PC-3 (cell line): ENCODE measurements at regions not wholly inside any gene's neighbourhood (a gene's known extent, or its start where the extent isn't known, plus 50 kb on each side); places are given as distances from the start of the nearest gene placed in this dataset.

Experiments used
- ATAC-seq: fragments of 200-7000 bp; cut with Tn5 transposase; 2 replicates; pipeline ENCODE4 v1.9.1; 2020; ENCODE audit warnings: mild to moderate bottlenecking, moderate library complexity
- BruUV-seq: library from RNA; stranded (reverse); fragments of 400-500 nt; replicated peaks from 2 replicates; lab custom pipeline; 2021; lab: Mats Ljungman, UMichigan
- CTCF ChIA-PET: fragments of 300-600 bp; sonication (Branson Sonifier 250); formaldehyde crosslinking; loops from one replicate; lab custom pipeline; 2022; ENCODE audit warnings: antibody characterized with exemption; lab: Charles Lee
- POLR2A ChIA-PET: fragments of 300-600 bp; sonication (Branson Sonifier 250); formaldehyde crosslinking; loops from one replicate; lab custom pipeline; 2022; ENCODE audit warnings: antibody characterized with exemption; ENCODE audit not compliant: unreplicated experiment; lab: Charles Lee
- DNase-seq: peaks from one replicate; pipeline ENCODE4 v3.0.0-alpha.2; 2015
- H2AFZ ChIP-seq: fragments of 300-600 bp; sonication (generic); 2 replicates; pipeline ENCODE4 v1.6.0; 2016; ENCODE audit warnings: antibody characterized with exemption, low read length
- H3F3A ChIP-seq: fragments of 300-600 bp; sonication (generic); one replicate; pipeline ENCODE4 v1.6.0; 2017; ENCODE audit warnings: antibody characterized with exemption, low read length, control low read depth, mild to moderate bottlenecking; ENCODE audit not compliant: unreplicated experiment
- H3K27ac ChIP-seq: fragments of 300-600 bp; sonication (generic); 2 replicates; pipeline ENCODE4 v1.5.1; 2016; ENCODE audit warnings: mild to moderate bottlenecking, low read length
- H3K27me3 ChIP-seq: fragments of 300-600 bp; sonication (generic); 2 replicates; pipeline ENCODE4 v1.6.1; 2016; ENCODE audit warnings: low read length, mixed read lengths
- H3K36me3 ChIP-seq: fragments of 300-600 bp; sonication (generic); 2 replicates; pipeline ENCODE4 v1.6.1; 2016; ENCODE audit warnings: low read depth, mixed run types, low read length, mixed read lengths
- H3K4me1 ChIP-seq: fragments of 300-600 bp; sonication (generic); 2 replicates; pipeline ENCODE4 v1.5.1; 2016; ENCODE audit warnings: low read length; ENCODE audit not compliant: insufficient read depth
- H3K4me2 ChIP-seq: fragments of 300-600 bp; sonication (generic); 2 replicates; pipeline ENCODE4 v1.6.0; 2016; ENCODE audit warnings: low read length
- H3K4me3 ChIP-seq: fragments of 300-600 bp; sonication (generic); 2 replicates; pipeline ENCODE4 v1.5.1; 2016; ENCODE audit warnings: mild to moderate bottlenecking, low read length, mixed read lengths
- H3K79me2 ChIP-seq: fragments of 300-600 bp; sonication (generic); 2 replicates; pipeline ENCODE4 v1.6.1; 2017; ENCODE audit warnings: low read length, mixed read lengths
- H3K9ac ChIP-seq: fragments of 300-600 bp; sonication (generic); 2 replicates; pipeline ENCODE4 v1.6.0; 2016; ENCODE audit warnings: mild to moderate bottlenecking, low read length
- H3K9me2 ChIP-seq: fragments of 300-600 bp; sonication (generic); replicated peaks from 2 replicates; pipeline ENCODE4 v1.6.1; 2016; ENCODE audit warnings: mixed run types, low read length, mixed read lengths
- H3K9me3 ChIP-seq: fragments of 300-600 bp; sonication (generic); 2 replicates; pipeline ENCODE4 v1.6.1; 2016; ENCODE audit warnings: low read length, mixed read lengths
- H4K20me1 ChIP-seq: fragments of 300-600 bp; sonication (generic); 2 replicates; pipeline ENCODE4 v1.6.1; 2016; ENCODE audit warnings: low read length, mixed read lengths
- CTCF ChIP-seq: fragments of 300-600 bp; sonication (generic); conservative IDR thresholded peaks from 2 replicates; pipeline ENCODE4 v1.5.1; 2017; ENCODE audit warnings: antibody characterized with exemption, low read depth, mild to moderate bottlenecking, low read length
- EZH2 ChIP-seq: fragments of 300-600 bp; sonication (generic); IDR thresholded peaks from one replicate; pipeline ENCODE4 v1.6.1; 2017; ENCODE audit warnings: antibody characterized with exemption, mild to moderate bottlenecking, low read length; ENCODE audit not compliant: unreplicated experiment
- EZH2phosphoT487 ChIP-seq: fragments of 300-600 bp; sonication (generic); IDR thresholded peaks from 2 replicates; pipeline ENCODE4 v1.6.1; 2018; ENCODE audit warnings: mild to moderate bottlenecking, antibody characterized with exemption, low read length, borderline replicate concordance
- intact Hi-C: fragments of 100-400 bp; cut with micrococcal nuclease; formaldehyde crosslinking; loops from 2 replicates; pipeline ENCODE4 v1.9.0; 2023

GRCh38 chr1:234866007-234866866 is 256.3 kb upstream of the IRF2BP2 start:
- Histone ChIP-seq H3K4me2 (no peak overlapping the region), H3K9ac (no peak overlapping the region), H3K27me3 (no peaks in the 10 kb centered on the region), H4K20me1 (no peaks in the 10 kb centered on the region), H3K4me1 (peaks cover 30% of the 10 kb centered on the region), H3K79me2 (no peaks in the 10 kb centered on the region), H3K36me3 (no peaks in the 10 kb centered on the region), H3K4me3 (no peak overlapping the region), H3K9me3 (no peaks in the 10 kb centered on the region), H3F3A (no peaks in the 10 kb centered on the region), H3K9me2 (no peaks in the 10 kb centered on the region), H2AFZ (no peak overlapping the region; the same call in 1 of the 2 replicates), H3K27ac (no peak overlapping the region)
- ChIA-PET POLR2A (no interaction called here), CTCF (no interaction called here)
- ATAC-seq (no peak), DNase-seq (peak; percentile 46)
- no TSS peak for BruUV-seq
- intact Hi-C loops: no loop called here
- TF ChIP-seq CTCF (no peak), EZH2phosphoT487 (no peak), EZH2 (no peak)

GRCh38 chr1:234865171-234866006 is 255.4 kb upstream of the IRF2BP2 start:
- Histone ChIP-seq H3K27ac (no peak overlapping the region), H3K9me3 (no peaks in the 10 kb centered on the region), H2AFZ (no peak overlapping the region), H3K79me2 (no peaks in the 10 kb centered on the region), H3K9me2 (no peaks in the 10 kb centered on the region), H3K4me2 (no peak overlapping the region), H4K20me1 (no peaks in the 10 kb centered on the region), H3K27me3 (no peaks in the 10 kb centered on the region), H3K9ac (no peak overlapping the region), H3K36me3 (no peaks in the 10 kb centered on the region), H3F3A (no peaks in the 10 kb centered on the region), H3K4me3 (no peak overlapping the region), H3K4me1 (peaks cover 35% of the 10 kb centered on the region)
- DNase-seq: no peak
- CTCF ChIA-PET: no interaction called here
- intact Hi-C loops: no loop called here
- BruUV-seq: no TSS peak
- TF ChIP-seq EZH2: no peak
- no peak for TF ChIP-seq CTCF
- no peak for TF ChIP-seq EZH2phosphoT487
- POLR2A ChIA-PET: no interaction called here
- ATAC-seq: no peak
